ENCODE measurements at regions not wholly inside any gene's neighbourhood (a gene's known extent, or its start where the extent isn't known, plus 50 kb on each side); places are given as distances from the start of the nearest gene placed in this dataset.

DNA sequence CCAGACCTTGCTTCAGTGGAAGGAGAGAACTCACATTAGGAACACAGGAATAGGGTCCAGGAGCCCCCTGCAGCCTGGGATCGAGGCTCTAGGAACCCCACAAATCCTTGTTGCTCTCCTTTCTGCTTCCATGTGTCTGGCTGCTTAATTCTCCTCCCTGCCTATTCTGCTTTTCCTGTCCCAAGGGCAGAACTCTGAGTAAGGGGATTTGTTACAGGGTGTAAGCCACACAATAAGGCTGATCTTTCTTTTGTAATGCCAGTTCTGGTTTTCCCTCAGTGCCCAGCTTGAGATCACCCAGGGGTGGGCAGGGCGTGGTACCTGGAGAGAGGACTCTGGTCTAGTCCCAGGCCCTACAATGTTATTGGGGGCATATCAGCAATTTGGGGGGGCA is 119.6 kb upstream of the MGAT5 start:
- peaks cover 21% of the 10 kb centered on the region for H3K4me1 Mint-ChIP-seq (ENCODE audit: low read depth, unreplicated experiment)
- H3K4me3 Mint-ChIP-seq (ENCODE audit: unreplicated experiment): no peak overlapping the region
- H3K27ac Mint-ChIP-seq (ENCODE audit: unreplicated experiment): no peak overlapping the region

DNA sequence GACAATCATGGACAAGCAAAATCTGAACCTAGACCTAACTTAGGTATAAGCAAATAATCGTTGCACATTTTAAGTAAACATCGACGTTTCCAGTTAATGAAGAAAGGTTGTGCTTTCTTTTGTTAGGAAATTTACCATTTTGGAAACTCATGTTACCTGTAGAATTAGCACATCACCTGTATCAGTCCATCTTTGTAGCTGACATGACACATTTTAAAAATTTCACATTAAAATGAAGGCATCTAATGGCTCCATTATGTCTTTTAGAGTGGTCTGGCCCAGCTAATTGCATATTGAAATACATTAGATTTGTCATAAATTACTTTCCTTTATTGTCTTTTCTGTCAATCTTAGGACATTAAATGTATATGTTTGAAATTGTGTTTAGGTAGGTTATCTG is 119.0 kb upstream of the MGAT5 start:
- ChIA-PET POLR2A (no interaction called here), CTCF (no interaction called here)
- BruUV-seq (replicated peaks): no TSS peak
- H3K9me3 Mint-ChIP-seq (ENCODE audit: unreplicated experiment): no peaks in the 10 kb centered on the region
- no peaks in the 10 kb centered on the region for H3K36me3 ChIP-seq (ENCODE audit: control insufficient read depth, insufficient read depth, low read length)
- H3K4me3 ChIP-seq (ENCODE audit: low read depth, low read length): no peak overlapping the region
- DNase-seq: no peak
- intact Hi-C loops (cut with micrococcal nuclease; ENCODE audit: unreplicated experiment): no loop called here
- TF ChIP-seq, protein P1, sequence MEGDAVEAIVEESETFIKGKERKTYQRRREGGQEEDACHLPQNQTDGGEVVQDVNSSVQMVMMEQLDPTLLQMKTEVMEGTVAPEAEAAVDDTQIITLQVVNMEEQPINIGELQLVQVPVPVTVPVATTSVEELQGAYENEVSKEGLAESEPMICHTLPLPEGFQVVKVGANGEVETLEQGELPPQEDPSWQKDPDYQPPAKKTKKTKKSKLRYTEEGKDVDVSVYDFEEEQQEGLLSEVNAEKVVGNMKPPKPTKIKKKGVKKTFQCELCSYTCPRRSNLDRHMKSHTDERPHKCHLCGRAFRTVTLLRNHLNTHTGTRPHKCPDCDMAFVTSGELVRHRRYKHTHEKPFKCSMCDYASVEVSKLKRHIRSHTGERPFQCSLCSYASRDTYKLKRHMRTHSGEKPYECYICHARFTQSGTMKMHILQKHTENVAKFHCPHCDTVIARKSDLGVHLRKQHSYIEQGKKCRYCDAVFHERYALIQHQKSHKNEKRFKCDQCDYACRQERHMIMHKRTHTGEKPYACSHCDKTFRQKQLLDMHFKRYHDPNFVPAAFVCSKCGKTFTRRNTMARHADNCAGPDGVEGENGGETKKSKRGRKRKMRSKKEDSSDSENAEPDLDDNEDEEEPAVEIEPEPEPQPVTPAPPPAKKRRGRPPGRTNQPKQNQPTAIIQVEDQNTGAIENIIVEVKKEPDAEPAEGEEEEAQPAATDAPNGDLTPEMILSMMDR (IDR thresholded peaks at IDR 0.05; ENCODE audit: insufficient read depth in 1 of 2, low read depth in 1 of 2, low read length in 1 of 2, severe bottlenecking in 1 of 2, unreplicated experiment in 1 of 2): no peak
- peaks cover 4% of the 10 kb centered on the region for H3K36me3 Mint-ChIP-seq (ENCODE audit: insufficient read depth, unreplicated experiment)
- H3K27me3 Mint-ChIP-seq (ENCODE audit: insufficient read depth, unreplicated experiment): no peaks in the 10 kb centered on the region
- peaks cover 21% of the 10 kb centered on the region for H3K4me1 Mint-ChIP-seq (ENCODE audit: low read depth, unreplicated experiment)
- no peak overlapping the region for H3K4me3 Mint-ChIP-seq (ENCODE audit: unreplicated experiment)
- H3K4me1 ChIP-seq: peaks cover 26% of the 10 kb centered on the region
- H3K27me3 ChIP-seq (replicated peaks; ENCODE audit: control insufficient read depth, insufficient read depth, low read length): no peaks in the 10 kb centered on the region
- H3K27ac Mint-ChIP-seq (ENCODE audit: unreplicated experiment): no peak overlapping the region
- no peaks in the 10 kb centered on the region for H3K9me3 ChIP-seq

More for the DNA sequence above, 119.6 kb upstream of the MGAT5 start:
- H3K36me3 ChIP-seq (ENCODE audit: control insufficient read depth, insufficient read depth, low read length): no peaks in the 10 kb centered on the region; the same call in 1 of the 2 replicates
- Mint-ChIP-seq H3K27me3 (ENCODE audit: insufficient read depth, unreplicated experiment) (no peaks in the 10 kb centered on the region), H3K36me3 (ENCODE audit: insufficient read depth, unreplicated experiment) (peaks cover 4% of the 10 kb centered on the region), H3K9me3 (ENCODE audit: unreplicated experiment) (no peaks in the 10 kb centered on the region)
- BruUV-seq (replicated peaks): no TSS peak
- peaks cover 26% of the 10 kb centered on the region for H3K4me1 ChIP-seq
- POLR2A ChIA-PET: no interaction called here
- no peak overlapping the region for H3K4me3 ChIP-seq (ENCODE audit: low read depth, low read length)
- TF ChIP-seq, protein P1 (IDR thresholded peaks at IDR 0.05; ENCODE audit: insufficient read depth in 1 of 2, low read depth in 1 of 2, low read length in 1 of 2, severe bottlenecking in 1 of 2, unreplicated experiment in 1 of 2): no peak
- CTCF ChIA-PET: no interaction called here
- DNase-seq: no peak
- no peaks in the 10 kb centered on the region for H3K9me3 ChIP-seq
- intact Hi-C loops (cut with micrococcal nuclease; ENCODE audit: unreplicated experiment): no loop called here
- no peaks in the 10 kb centered on the region for H3K27me3 ChIP-seq (replicated peaks; ENCODE audit: control insufficient read depth, insufficient read depth, low read length)

DNA sequence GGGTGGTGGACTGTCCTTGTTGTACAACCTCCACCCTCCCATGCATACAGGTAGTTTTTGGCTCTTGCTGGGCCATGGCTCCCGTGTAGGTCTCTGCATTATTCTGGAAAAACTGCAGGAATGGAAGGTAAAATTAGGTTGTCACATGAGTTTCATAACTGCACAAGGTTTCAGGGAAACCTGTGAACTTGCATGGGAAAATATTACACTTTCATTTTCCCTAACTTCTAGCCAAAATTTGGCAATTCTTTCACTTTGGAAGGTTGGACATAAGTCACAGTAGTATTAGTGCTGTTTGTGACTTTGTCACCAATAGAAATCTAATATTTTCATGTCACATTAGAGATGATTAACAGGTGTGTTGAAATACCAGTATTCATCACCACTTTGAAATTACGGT is 118.1 kb upstream of the MGAT5 start:
- TF ChIP-seq, protein P1 (IDR thresholded peaks at IDR 0.05; ENCODE audit: insufficient read depth in 1 of 2, low read depth in 1 of 2, low read length in 1 of 2, severe bottlenecking in 1 of 2, unreplicated experiment in 1 of 2): no peak
- Mint-ChIP-seq H3K27me3 (ENCODE audit: insufficient read depth, unreplicated experiment) (no peaks in the 10 kb centered on the region), H3K4me1 (ENCODE audit: low read depth, unreplicated experiment) (peaks cover 21% of the 10 kb centered on the region), H3K27ac (ENCODE audit: unreplicated experiment) (no peak overlapping the region), H3K36me3 (ENCODE audit: insufficient read depth, unreplicated experiment) (peaks cover 4% of the 10 kb centered on the region), H3K4me3 (ENCODE audit: unreplicated experiment) (no peak overlapping the region), H3K9me3 (ENCODE audit: unreplicated experiment) (no peaks in the 10 kb centered on the region)
- Histone ChIP-seq H3K9me3 (no peaks in the 10 kb centered on the region), H3K4me3 (ENCODE audit: low read depth, low read length) (no peak overlapping the region), H3K4me1 (peaks cover 26% of the 10 kb centered on the region), H3K27me3 (replicated peaks; ENCODE audit: control insufficient read depth, insufficient read depth, low read length) (no peaks in the 10 kb centered on the region), H3K36me3 (ENCODE audit: control insufficient read depth, insufficient read depth, low read length) (no peaks in the 10 kb centered on the region)
- ChIA-PET POLR2A (no interaction called here), CTCF (no interaction called here)
- intact Hi-C loops (cut with micrococcal nuclease; ENCODE audit: unreplicated experiment): no loop called here
- no peak for DNase-seq
- no TSS peak for BruUV-seq (replicated peaks)
